Central memory CD8-positive, alpha-beta T cell (primary cell): ENCODE measurements at regions not wholly inside any gene's neighbourhood (a gene's known extent, or its start where the extent isn't known, plus 50 kb on each side); places are given as distances from the start of the nearest gene placed in this dataset.

Experiments
- ATAC-seq: fragments of 150-1000 bp; cut with Tn5 transposase; replicated peaks from 2 replicates; pipeline ENCODE4 v1.10.0; 2022; ENCODE audit warnings: mild to moderate bottlenecking, moderate FRiP score, moderate number of reproducible peaks; ENCODE audit not compliant: poor library complexity, severe bottlenecking; ENCODE audit errors: extremely low read depth
- DNase-seq, 2 donors: peaks; one replicate each; pipeline ENCODE4 v3.0.0; 2021; ENCODE audit warnings: low spot score in 2 of 2
- H3K27ac Mint-ChIP-seq: one replicate; pipeline ENCODE4 v1.8.0; 2022; ENCODE audit warnings: low read depth, mild to moderate bottlenecking, moderate library complexity, mixed read lengths
- H3K27me3 Mint-ChIP-seq: one replicate; pipeline ENCODE4 v1.8.0; 2022; ENCODE audit warnings: mixed read lengths
- H3K36me3 Mint-ChIP-seq: one replicate; pipeline ENCODE4 v1.8.0; 2022; ENCODE audit warnings: mild to moderate bottlenecking, moderate library complexity, mixed read lengths; ENCODE audit not compliant: insufficient read depth
- H3K4me1 Mint-ChIP-seq: one replicate; pipeline ENCODE4 v1.8.0; 2022; ENCODE audit warnings: mixed read lengths
- H3K4me3 Mint-ChIP-seq: one replicate; pipeline ENCODE4 v1.8.0; 2022; ENCODE audit warnings: mild to moderate bottlenecking, moderate library complexity, mixed read lengths
- H3K9me3 Mint-ChIP-seq: one replicate; pipeline ENCODE4 v1.8.0; 2022; ENCODE audit warnings: mixed read lengths

GRCh38 chr10:123409884-123410283 is 255.7 kb downstream of the BUB3 start:
- Mint-ChIP-seq H3K36me3 (no peaks in the 10 kb centered on the region), H3K27ac (no peak overlapping the region), H3K4me1 (no peaks in the 10 kb centered on the region), H3K4me3 (no peak overlapping the region), H3K9me3 (no peaks in the 10 kb centered on the region), H3K27me3 (peaks cover 26% of the 10 kb centered on the region)
- ATAC-seq (no peak), DNase-seq (no peak)

GRCh38 chr10:123413353-123413752 is 252.8 kb upstream of the GPR26 start:
- no peaks in the 10 kb centered on the region for H3K9me3 Mint-ChIP-seq
- H3K4me1 Mint-ChIP-seq = no peaks in the 10 kb centered on the region
- no peak for DNase-seq
- no peak overlapping the region for H3K27ac Mint-ChIP-seq
- no peak overlapping the region for H3K4me3 Mint-ChIP-seq
- no peaks in the 10 kb centered on the region for H3K36me3 Mint-ChIP-seq
- ATAC-seq = no peak
- peaks cover 42% of the 10 kb centered on the region for H3K27me3 Mint-ChIP-seq

- peaks cover 32% of the 10 kb centered on the region for H3K27me3 Mint-ChIP-seq
- H3K4me3 Mint-ChIP-seq = no peak overlapping the region
- no peak overlapping the region for H3K27ac Mint-ChIP-seq
- peaks cover 2% of the 10 kb centered on the region for H3K36me3 Mint-ChIP-seq
- H3K9me3 Mint-ChIP-seq = no peaks in the 10 kb centered on the region
- DNase-seq (no peak), ATAC-seq (no peak)
- H3K4me1 Mint-ChIP-seq = no peaks in the 10 kb centered on the region
These were observed 250.6 kb upstream of the GPR26 start for GRCh38 chr10:123415523-123415922.

- no peak for DNase-seq
- no peaks in the 10 kb centered on the region for H3K4me1 Mint-ChIP-seq
- H3K27me3 Mint-ChIP-seq = peaks cover 31% of the 10 kb centered on the region
- ATAC-seq = no peak
- H3K4me3 Mint-ChIP-seq = no peak overlapping the region
- no peak overlapping the region for H3K27ac Mint-ChIP-seq
- H3K9me3 Mint-ChIP-seq = no peaks in the 10 kb centered on the region
- H3K36me3 Mint-ChIP-seq = peaks cover 2% of the 10 kb centered on the region
These were observed 248.7 kb upstream of the GPR26 start for GRCh38 chr10:123417414-123417813.

- H3K9me3 Mint-ChIP-seq = no peaks in the 10 kb centered on the region
- ATAC-seq (no peak), DNase-seq (no peak)
- H3K27me3 Mint-ChIP-seq = peaks cover 44% of the 10 kb centered on the region
- H3K36me3 Mint-ChIP-seq = peaks cover 2% of the 10 kb centered on the region
- no peak overlapping the region for H3K27ac Mint-ChIP-seq
- H3K4me1 Mint-ChIP-seq = no peaks in the 10 kb centered on the region
- H3K4me3 Mint-ChIP-seq = no peak overlapping the region
These were observed 244.7 kb upstream of the GPR26 start for GRCh38 chr10:123421461-123421860.

GRCh38 chr10:123422261-123422660 is 243.9 kb upstream of the GPR26 start:
- ATAC-seq = no peak
- H3K27me3 Mint-ChIP-seq = peaks cover 44% of the 10 kb centered on the region
- H3K4me3 Mint-ChIP-seq = no peak overlapping the region
- no peak for DNase-seq
- H3K9me3 Mint-ChIP-seq = no peaks in the 10 kb centered on the region
- H3K27ac Mint-ChIP-seq = no peak overlapping the region
- peaks cover 2% of the 10 kb centered on the region for H3K36me3 Mint-ChIP-seq
- H3K4me1 Mint-ChIP-seq = no peaks in the 10 kb centered on the region

GRCh38 chr10:123424537-123424936 is 241.6 kb upstream of the GPR26 start:
- DNase-seq (no peak), ATAC-seq (no peak)
- H3K27ac Mint-ChIP-seq = no peak overlapping the region
- H3K4me3 Mint-ChIP-seq = no peak overlapping the region
- no peaks in the 10 kb centered on the region for H3K4me1 Mint-ChIP-seq
- H3K9me3 Mint-ChIP-seq = no peaks in the 10 kb centered on the region
- H3K27me3 Mint-ChIP-seq = peaks cover 58% of the 10 kb centered on the region
- peaks cover 2% of the 10 kb centered on the region for H3K36me3 Mint-ChIP-seq

- peaks cover 2% of the 10 kb centered on the region for H3K36me3 Mint-ChIP-seq
- no peak overlapping the region for H3K27ac Mint-ChIP-seq
- H3K27me3 Mint-ChIP-seq = peaks cover 66% of the 10 kb centered on the region
- DNase-seq (no peak), ATAC-seq (no peak)
- H3K4me3 Mint-ChIP-seq = no peak overlapping the region
- H3K4me1 Mint-ChIP-seq = no peaks in the 10 kb centered on the region
- H3K9me3 Mint-ChIP-seq = no peaks in the 10 kb centered on the region
These were observed 240.5 kb upstream of the GPR26 start for GRCh38 chr10:123425680-123426079.

GRCh38 chr10:123427165-123427786 is 238.9 kb upstream of the GPR26 start:
- ATAC-seq (no peak), DNase-seq (no peak)
- Mint-ChIP-seq H3K9me3 (no peaks in the 10 kb centered on the region), H3K27ac (no peak overlapping the region), H3K4me3 (no peak overlapping the region), H3K36me3 (peaks cover 2% of the 10 kb centered on the region), H3K4me1 (no peaks in the 10 kb centered on the region), H3K27me3 (peaks cover 70% of the 10 kb centered on the region)

GRCh38 chr10:123428391-123428790 is 237.8 kb upstream of the GPR26 start:
- no peaks in the 10 kb centered on the region for H3K4me1 Mint-ChIP-seq

GRCh38 chr10:123429706-123430221 is 236.4 kb upstream of the GPR26 start:
- Mint-ChIP-seq H3K4me1 (no peaks in the 10 kb centered on the region), H3K27ac (no peak overlapping the region), H3K4me3 (no peak overlapping the region), H3K9me3 (no peaks in the 10 kb centered on the region), H3K27me3 (peaks cover 78% of the 10 kb centered on the region), H3K36me3 (peaks cover 2% of the 10 kb centered on the region)
- no peak for DNase-seq
- ATAC-seq = no peak

More at GRCh38 chr10:123428391-123428790, 237.8 kb upstream of the GPR26 start:
- ATAC-seq (no peak), DNase-seq (no peak)
- Mint-ChIP-seq H3K36me3 (peaks cover 2% of the 10 kb centered on the region), H3K27ac (no peak overlapping the region), H3K4me3 (no peak overlapping the region), H3K27me3 (peaks cover 77% of the 10 kb centered on the region), H3K9me3 (no peaks in the 10 kb centered on the region)

GRCh38 chr10:123433539-123433938 is 232.6 kb upstream of the GPR26 start:
- Mint-ChIP-seq H3K4me3 (no peak overlapping the region), H3K36me3 (peaks cover 2% of the 10 kb centered on the region), H3K9me3 (no peaks in the 10 kb centered on the region), H3K4me1 (no peaks in the 10 kb centered on the region), H3K27ac (no peak overlapping the region), H3K27me3 (peaks cover 67% of the 10 kb centered on the region)
- DNase-seq (no peak), ATAC-seq (no peak)

- H3K4me1 Mint-ChIP-seq = no peaks in the 10 kb centered on the region
- no peak overlapping the region for H3K27ac Mint-ChIP-seq
- H3K4me3 Mint-ChIP-seq = no peak overlapping the region
- peaks cover 57% of the 10 kb centered on the region for H3K27me3 Mint-ChIP-seq
- peaks cover under 1% of the 10 kb centered on the region for H3K36me3 Mint-ChIP-seq
- H3K9me3 Mint-ChIP-seq = no peaks in the 10 kb centered on the region
- DNase-seq = no peak
- ATAC-seq = no peak
These were observed 231.6 kb upstream of the GPR26 start for GRCh38 chr10:123434435-123435039.
